Mesodermal cell (in vitro differentiated cells): ENCODE measurements at regions not wholly inside any gene's neighbourhood (a gene's known extent, or its start where the extent isn't known, plus 50 kb on each side); places are given as distances from the start of the nearest gene placed in this dataset.
"Not testable (repeated sequence)": the region's sequence is repeated elsewhere in the genome, so short reads cannot be mapped to it uniquely, and the experiment has no call there.

Source experiments
- H3K27ac ChIP-seq: 2 replicates; pipeline ENCODE4 v1.7.0; 2013; ENCODE audit warnings: mild to moderate bottlenecking, low read depth, low read length, moderate library complexity; ENCODE audit not compliant: severe bottlenecking
- H3K36me3 ChIP-seq: 2 replicates; pipeline ENCODE4 v1.7.1; 2013; ENCODE audit warnings: mild to moderate bottlenecking, low read length, moderate library complexity; ENCODE audit not compliant: control insufficient read depth, insufficient read depth
- H3K4me1 ChIP-seq: one replicate; pipeline ENCODE4 v1.7.1; 2013; ENCODE audit warnings: mild to moderate bottlenecking, low read length; ENCODE audit not compliant: insufficient read depth, control insufficient read depth, poor library complexity, severe bottlenecking
- H3K4me3 ChIP-seq: 2 replicates; pipeline ENCODE4 v1.7.0; 2013; ENCODE audit warnings: low read length, control low read depth, mild to moderate bottlenecking; ENCODE audit not compliant: insufficient read depth, poor library complexity, severe bottlenecking; ENCODE audit errors: extremely low read depth
- H3K9me3 ChIP-seq: 2 replicates; pipeline ENCODE4 v1.7.1; 2013; ENCODE audit warnings: mild to moderate bottlenecking, low read length, moderate library complexity; ENCODE audit not compliant: control insufficient read depth
- WGBS, 2 experiments: methylation state at CpG; one replicate each; pipeline ENCODE4 v1.1.5; 2013; ENCODE audit warnings: missing lambda C conversion rate in 2 of 2; ENCODE audit not compliant: insufficient coverage in 2 of 2; 5-methylcytosine and 5-hydroxymethylcytosine counted together

GRCh38 chr13:61891401-61891800 is 475.8 kb upstream of the PCDH20 start:
- no peak overlapping the region for H3K4me3 ChIP-seq
- H3K36me3 ChIP-seq: no peaks in the 10 kb centered on the region
- H3K9me3 ChIP-seq: no peaks in the 10 kb centered on the region
- no peaks in the 10 kb centered on the region for H3K4me1 ChIP-seq
- H3K27ac ChIP-seq: no peak overlapping the region

- WGBS, 2 experiments: no CpG with 5 or more reads among the region's 4 CpGs
Measured at GRCh38 chr13:61884830-61885229, 469.2 kb upstream of the PCDH20 start.

GRCh38 chr13:61880578-61881283 is 465.1 kb upstream of the PCDH20 start:
- H3K36me3 ChIP-seq: no peaks in the 10 kb centered on the region
- no peak overlapping the region for H3K4me3 ChIP-seq
- H3K4me1 ChIP-seq: no peaks in the 10 kb centered on the region
- WGBS, 2 experiments: 20 to 43% methylated on average over 1 of the region's 3 CpGs
- no peak overlapping the region for H3K27ac ChIP-seq
- H3K9me3 ChIP-seq: peaks cover 12% of the 10 kb centered on the region

More at GRCh38 chr13:61884830-61885229, 469.2 kb upstream of the PCDH20 start:
- no peaks in the 10 kb centered on the region for H3K4me1 ChIP-seq
- H3K36me3 ChIP-seq: no peaks in the 10 kb centered on the region
- no peak overlapping the region for H3K4me3 ChIP-seq
- H3K27ac ChIP-seq: no peak overlapping the region
- no peaks in the 10 kb centered on the region for H3K9me3 ChIP-seq

GRCh38 chr13:61878565-61878964 is 462.9 kb upstream of the PCDH20 start:
- WGBS, 2 experiments: 77% methylated on average over 4 of the region's 4 CpGs; no CpG with 5 or more reads in 1 of the 2 experiments

GRCh38 chr13:61874970-61875579 is 459.4 kb upstream of the PCDH20 start:
- 91% methylated on average over 1 of the region's 2 CpGs for WGBS, 2 experiments
- no peak overlapping the region for H3K27ac ChIP-seq
- peaks cover 24% of the 10 kb centered on the region for H3K9me3 ChIP-seq

More at GRCh38 chr13:61878565-61878964, 462.9 kb upstream of the PCDH20 start:
- peaks cover 24% of the 10 kb centered on the region for H3K9me3 ChIP-seq
- H3K4me3 ChIP-seq, H3K27ac ChIP-seq, H3K36me3 ChIP-seq, H3K4me1 ChIP-seq: not testable (repeated sequence)

GRCh38 chr13:61873717-61874116 is 458.1 kb upstream of the PCDH20 start:
- H3K36me3 ChIP-seq: no peaks in the 10 kb centered on the region
- no peak overlapping the region for H3K27ac ChIP-seq
- no peak overlapping the region for H3K4me3 ChIP-seq
- no peaks in the 10 kb centered on the region for H3K4me1 ChIP-seq
- peaks cover 19% of the 10 kb centered on the region for H3K9me3 ChIP-seq

More at GRCh38 chr13:61874970-61875579, 459.4 kb upstream of the PCDH20 start:
- H3K4me3 ChIP-seq: no peak overlapping the region
- no peaks in the 10 kb centered on the region for H3K4me1 ChIP-seq
- no peaks in the 10 kb centered on the region for H3K36me3 ChIP-seq

- 90% methylated on average over 1 of the region's 3 CpGs; no CpG with 5 or more reads in 1 of the 2 experiments for WGBS, 2 experiments
- H3K9me3 ChIP-seq: no peaks in the 10 kb centered on the region
Measured at GRCh38 chr13:61857198-61857597, 441.5 kb upstream of the PCDH20 start.

GRCh38 chr13:61852116-61852619 is 436.5 kb upstream of the PCDH20 start:
- no peaks in the 10 kb centered on the region for H3K36me3 ChIP-seq
- 86 to 90% methylated on average over 2 of the region's 5 CpGs for WGBS, 2 experiments
- no peak overlapping the region for H3K4me3 ChIP-seq
- H3K4me1 ChIP-seq: no peaks in the 10 kb centered on the region
- H3K27ac ChIP-seq: no peak overlapping the region
- H3K9me3 ChIP-seq: no peaks in the 10 kb centered on the region

More at GRCh38 chr13:61857198-61857597, 441.5 kb upstream of the PCDH20 start:
- Histone ChIP-seq H3K27ac (no peak overlapping the region), H3K36me3 (no peaks in the 10 kb centered on the region), H3K4me1 (no peaks in the 10 kb centered on the region), H3K4me3 (no peak overlapping the region)

GRCh38 chr13:61850794-61851193 is 435.1 kb upstream of the PCDH20 start:
- Histone ChIP-seq H3K9me3 (no peaks in the 10 kb centered on the region), H3K27ac (no peak overlapping the region), H3K4me3 (no peak overlapping the region), H3K36me3 (no peaks in the 10 kb centered on the region), H3K4me1 (no peaks in the 10 kb centered on the region)
- WGBS, 2 experiments: no CpG with 5 or more reads among the region's 3 CpGs

- Histone ChIP-seq H3K27ac (no peak overlapping the region), H3K9me3 (no peaks in the 10 kb centered on the region), H3K4me1 (no peaks in the 10 kb centered on the region), H3K36me3 (no peaks in the 10 kb centered on the region), H3K4me3 (no peak overlapping the region)
- no CpG with 5 or more reads among the region's 2 CpGs for WGBS, 2 experiments
Measured at GRCh38 chr13:61838568-61838967, 422.9 kb upstream of the PCDH20 start.

- Histone ChIP-seq H3K27ac (no peak overlapping the region), H3K4me3 (no peak overlapping the region), H3K4me1 (no peaks in the 10 kb centered on the region), H3K36me3 (no peaks in the 10 kb centered on the region), H3K9me3 (no peaks in the 10 kb centered on the region)
- no CpG with 5 or more reads among the region's 3 CpGs for WGBS, 2 experiments
Measured at GRCh38 chr13:61833228-61833627, 417.6 kb upstream of the PCDH20 start.
